ENCODE measurements at regions not wholly inside any gene's neighbourhood (a gene's known extent, or its start where the extent isn't known, plus 50 kb on each side); places are given as distances from the start of the nearest gene placed in this dataset.

DNA sequence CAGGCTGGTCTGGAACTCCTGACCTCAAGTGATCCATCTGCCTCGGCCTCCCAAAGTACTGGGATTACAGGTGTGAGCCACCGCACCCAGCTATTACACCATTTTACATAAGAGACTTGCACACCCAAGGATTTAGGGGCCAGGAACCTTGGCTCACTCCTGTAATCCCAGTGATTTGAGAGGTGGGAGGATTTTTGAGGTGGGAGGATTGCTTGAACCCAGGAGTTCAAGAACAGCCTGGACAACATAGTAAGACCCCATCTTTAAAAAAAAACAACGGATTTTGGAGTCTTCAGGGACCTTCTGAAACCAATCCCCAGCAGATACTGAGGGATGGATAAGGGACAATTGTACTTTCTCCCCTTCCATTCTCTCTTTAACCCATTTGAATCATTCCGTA lies 55.3 kb upstream of the PIM1 start:
- Mint-ChIP-seq H3K27me3 (ENCODE audit: low read depth) (no peaks in the 10 kb centered on the region), H3K27ac (no peak overlapping the region), H3K4me3 (no peak overlapping the region), H3K9me3 (no peaks in the 10 kb centered on the region), H3K4me1 (ENCODE audit: low read depth) (peaks cover 25% of the 10 kb centered on the region), H3K36me3 (ENCODE audit: low read depth) (no peaks in the 10 kb centered on the region)

GRCh38 chr6:37115236-37115895 lies 54.6 kb upstream of the PIM1 start:
- H3K36me3 Mint-ChIP-seq (ENCODE audit: low read depth) = no peaks in the 10 kb centered on the region
- no peak overlapping the region for H3K27ac Mint-ChIP-seq
- no peaks in the 10 kb centered on the region for H3K27me3 Mint-ChIP-seq (ENCODE audit: low read depth)
- no peaks in the 10 kb centered on the region for H3K9me3 Mint-ChIP-seq
- no peak overlapping the region for H3K4me3 Mint-ChIP-seq
- H3K4me1 Mint-ChIP-seq (ENCODE audit: low read depth) = peaks cover 19% of the 10 kb centered on the region

GRCh38 chr6:37116326-37116725 lies 53.6 kb upstream of the PIM1 start:
- Mint-ChIP-seq H3K4me1 (ENCODE audit: low read depth) (peaks cover 11% of the 10 kb centered on the region), H3K27ac (no peak overlapping the region), H3K4me3 (no peak overlapping the region), H3K27me3 (ENCODE audit: low read depth) (no peaks in the 10 kb centered on the region), H3K9me3 (no peaks in the 10 kb centered on the region), H3K36me3 (ENCODE audit: low read depth) (no peaks in the 10 kb centered on the region)

DNA sequence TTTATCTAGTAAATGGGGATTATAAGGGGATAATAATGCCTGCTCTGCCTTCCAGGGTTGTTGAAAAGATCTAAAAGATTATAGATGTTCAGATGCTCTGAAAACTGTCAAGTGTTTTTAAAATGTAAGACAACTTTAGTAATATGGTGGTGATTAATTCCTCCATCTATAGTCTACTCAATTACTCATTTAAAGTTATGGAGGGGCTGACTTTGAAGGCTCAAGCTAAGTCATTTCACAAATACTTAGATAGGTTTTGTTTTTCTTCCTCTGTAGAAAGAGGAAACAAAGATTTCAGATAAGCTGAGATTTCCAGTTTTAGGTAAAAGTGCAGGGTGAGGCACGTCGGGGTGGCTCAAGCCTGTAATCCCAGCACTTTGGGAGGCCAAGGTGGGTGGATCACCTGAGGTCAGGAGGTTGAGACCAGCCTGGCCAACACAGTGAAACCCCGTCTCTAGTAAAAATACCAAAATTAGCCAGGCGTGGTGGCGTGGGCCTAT lies 50.5 kb upstream of the PIM1 start:
- Mint-ChIP-seq H3K27me3 (ENCODE audit: low read depth) (no peaks in the 10 kb centered on the region), H3K4me3 (no peak overlapping the region), H3K27ac (peak overlapping the region; percentile 38), H3K4me1 (ENCODE audit: low read depth) (peaks cover 5% of the 10 kb centered on the region), H3K9me3 (no peaks in the 10 kb centered on the region), H3K36me3 (ENCODE audit: low read depth) (no peaks in the 10 kb centered on the region)
